ENCODE measurements at regions not wholly inside any gene's neighbourhood (a gene's known extent, or its start where the extent isn't known, plus 50 kb on each side); places are given as distances from the start of the nearest gene placed in this dataset.

GRCh38 chr15:98398886-98399285 lies 249.5 kb upstream of the IGF1R start:
- H3K9ac ChIP-seq: no peak overlapping the region

GRCh38 chr15:98400120-98400519 lies 248.2 kb upstream of the IGF1R start:
- H3K4me2 ChIP-seq (ENCODE audit: unreplicated experiment): no peak overlapping the region
- H3K27ac ChIP-seq: no peak overlapping the region

More at GRCh38 chr15:98398886-98399285, 249.5 kb upstream of the IGF1R start:
- Histone ChIP-seq H2AFZ (no peak overlapping the region), H3K4me2 (ENCODE audit: unreplicated experiment) (no peak overlapping the region), H3F3A (ENCODE audit: insufficient read depth) (no peaks in the 10 kb centered on the region), H3K27ac (no peak overlapping the region), H3K27me3 (replicated peaks; ENCODE audit: insufficient read depth) (no peaks in the 10 kb centered on the region), H3K4me3 (no peak overlapping the region), H3K9me2 (ENCODE audit: insufficient read depth) (no peaks in the 10 kb centered on the region), H3K79me2 (ENCODE audit: insufficient read depth) (no peaks in the 10 kb centered on the region), H3K4me1 (ENCODE audit: insufficient read depth) (no peaks in the 10 kb centered on the region), H4K20me1 (ENCODE audit: insufficient read depth) (no peaks in the 10 kb centered on the region), H3K9me3 (ENCODE audit: low read depth) (no peaks in the 10 kb centered on the region), H3K36me3 (ENCODE audit: low read depth) (no peaks in the 10 kb centered on the region)
- TF ChIP-seq EZH2phosphoT487 (IDR thresholded peaks at IDR 0.05; ENCODE audit: insufficient read depth, low read depth) (no peak), EZH2 (IDR thresholded peaks at IDR 0.05; ENCODE audit: insufficient read depth, poor library complexity, severe bottlenecking) (no peak)
- WGBS, 2 experiments (ENCODE audit: low coverage in 1 of 2, low lambda C conversion rate in 2 of 2, missing lambda C conversion rate in 2 of 2): 35 to 50% methylated on average over 4 of the region's 4 CpGs
- DNase-seq: no peak
- in situ Hi-C loops (cut with MboI): no loop called here

GRCh38 chr15:98401029-98401428 lies 247.3 kb upstream of the IGF1R start:
- no peak for DNase-seq
- Histone ChIP-seq H3K4me1 (ENCODE audit: insufficient read depth) (no peaks in the 10 kb centered on the region), H3K36me3 (ENCODE audit: low read depth) (no peaks in the 10 kb centered on the region), H4K20me1 (ENCODE audit: insufficient read depth) (no peaks in the 10 kb centered on the region), H3K9me3 (ENCODE audit: low read depth) (no peaks in the 10 kb centered on the region), H3K79me2 (ENCODE audit: insufficient read depth) (no peaks in the 10 kb centered on the region), H3K27me3 (replicated peaks; ENCODE audit: insufficient read depth) (no peaks in the 10 kb centered on the region), H3K4me3 (no peak overlapping the region), H2AFZ (no peak overlapping the region), H3K9me2 (ENCODE audit: insufficient read depth) (no peaks in the 10 kb centered on the region), H3F3A (ENCODE audit: insufficient read depth) (no peaks in the 10 kb centered on the region), H3K4me2 (ENCODE audit: unreplicated experiment) (no peak overlapping the region), H3K27ac (no peak overlapping the region), H3K9ac (no peak overlapping the region)
- in situ Hi-C loops (cut with MboI): no loop called here
- TF ChIP-seq EZH2 (IDR thresholded peaks at IDR 0.05; ENCODE audit: insufficient read depth, poor library complexity, severe bottlenecking): no peak
- no peak for TF ChIP-seq EZH2phosphoT487 (IDR thresholded peaks at IDR 0.05; ENCODE audit: insufficient read depth, low read depth)
- WGBS, 2 experiments (ENCODE audit: low coverage in 1 of 2, low lambda C conversion rate in 2 of 2, missing lambda C conversion rate in 2 of 2): 0 to 17% methylated on average over 3 of the region's 3 CpGs

More at GRCh38 chr15:98400120-98400519, 248.2 kb upstream of the IGF1R start:
- no peaks in the 10 kb centered on the region for H3K79me2 ChIP-seq (ENCODE audit: insufficient read depth)
- WGBS, 2 experiments (ENCODE audit: low coverage in 1 of 2, low lambda C conversion rate in 2 of 2, missing lambda C conversion rate in 2 of 2): 0 to 6% methylated on average over 2 of the region's 2 CpGs
- no peaks in the 10 kb centered on the region for H3K9me3 ChIP-seq (ENCODE audit: low read depth)
- H3K27me3 ChIP-seq (replicated peaks; ENCODE audit: insufficient read depth): no peaks in the 10 kb centered on the region
- H3K9me2 ChIP-seq (ENCODE audit: insufficient read depth): no peaks in the 10 kb centered on the region
- no peak overlapping the region for H3K4me3 ChIP-seq
- TF ChIP-seq EZH2 (IDR thresholded peaks at IDR 0.05; ENCODE audit: insufficient read depth, poor library complexity, severe bottlenecking) (no peak), EZH2phosphoT487 (IDR thresholded peaks at IDR 0.05; ENCODE audit: insufficient read depth, low read depth) (no peak)
- in situ Hi-C loops (cut with MboI): no loop called here
- DNase-seq: no peak
- no peaks in the 10 kb centered on the region for H4K20me1 ChIP-seq (ENCODE audit: insufficient read depth)
- no peaks in the 10 kb centered on the region for H3F3A ChIP-seq (ENCODE audit: insufficient read depth)
- no peak overlapping the region for H3K9ac ChIP-seq
- H3K36me3 ChIP-seq (ENCODE audit: low read depth): no peaks in the 10 kb centered on the region
- no peak overlapping the region for H2AFZ ChIP-seq
- H3K4me1 ChIP-seq (ENCODE audit: insufficient read depth): no peaks in the 10 kb centered on the region

GRCh38 chr15:98402486-98402885 lies 245.9 kb upstream of the IGF1R start:
- DNase-seq: no peak
- Histone ChIP-seq H3F3A (ENCODE audit: insufficient read depth) (no peaks in the 10 kb centered on the region), H3K27me3 (replicated peaks; ENCODE audit: insufficient read depth) (no peaks in the 10 kb centered on the region), H3K9ac (no peak overlapping the region), H3K36me3 (ENCODE audit: low read depth) (no peaks in the 10 kb centered on the region), H2AFZ (no peak overlapping the region), H4K20me1 (ENCODE audit: insufficient read depth) (no peaks in the 10 kb centered on the region), H3K4me1 (ENCODE audit: insufficient read depth) (no peaks in the 10 kb centered on the region), H3K9me2 (ENCODE audit: insufficient read depth) (no peaks in the 10 kb centered on the region), H3K4me2 (ENCODE audit: unreplicated experiment) (no peak overlapping the region), H3K9me3 (ENCODE audit: low read depth) (no peaks in the 10 kb centered on the region), H3K4me3 (no peak overlapping the region), H3K27ac (no peak overlapping the region), H3K79me2 (ENCODE audit: insufficient read depth) (no peaks in the 10 kb centered on the region)
- in situ Hi-C loops (cut with MboI): no loop called here
- TF ChIP-seq EZH2phosphoT487 (IDR thresholded peaks at IDR 0.05; ENCODE audit: insufficient read depth, low read depth) (no peak), EZH2 (IDR thresholded peaks at IDR 0.05; ENCODE audit: insufficient read depth, poor library complexity, severe bottlenecking) (no peak)
- 30 to 39% methylated on average over 3 of the region's 3 CpGs for WGBS, 2 experiments (ENCODE audit: low coverage in 1 of 2, low lambda C conversion rate in 2 of 2, missing lambda C conversion rate in 2 of 2)

GRCh38 chr15:98403169-98403568 lies 245.2 kb upstream of the IGF1R start:
- Histone ChIP-seq H3F3A (ENCODE audit: insufficient read depth) (no peaks in the 10 kb centered on the region), H3K4me1 (ENCODE audit: insufficient read depth) (no peaks in the 10 kb centered on the region), H3K27ac (no peak overlapping the region), H3K79me2 (ENCODE audit: insufficient read depth) (no peaks in the 10 kb centered on the region), H3K4me2 (ENCODE audit: unreplicated experiment) (no peak overlapping the region), H3K9me2 (ENCODE audit: insufficient read depth) (no peaks in the 10 kb centered on the region), H4K20me1 (ENCODE audit: insufficient read depth) (no peaks in the 10 kb centered on the region), H3K36me3 (ENCODE audit: low read depth) (no peaks in the 10 kb centered on the region), H3K27me3 (replicated peaks; ENCODE audit: insufficient read depth) (no peaks in the 10 kb centered on the region), H3K9ac (no peak overlapping the region), H3K9me3 (ENCODE audit: low read depth) (no peaks in the 10 kb centered on the region), H3K4me3 (no peak overlapping the region), H2AFZ (no peak overlapping the region)
- in situ Hi-C loops (cut with MboI): no loop called here
- no peak for TF ChIP-seq EZH2 (IDR thresholded peaks at IDR 0.05; ENCODE audit: insufficient read depth, poor library complexity, severe bottlenecking)
- TF ChIP-seq EZH2phosphoT487 (IDR thresholded peaks at IDR 0.05; ENCODE audit: insufficient read depth, low read depth): no peak
- WGBS, 2 experiments (ENCODE audit: low coverage in 1 of 2, low lambda C conversion rate in 2 of 2, missing lambda C conversion rate in 2 of 2): 29 to 43% methylated on average over 5 of the region's 5 CpGs
- DNase-seq: no peak
